ENCODE measurements at regions not wholly inside any gene's neighbourhood (a gene's known extent, or its start where the extent isn't known, plus 50 kb on each side); places are given as distances from the start of the nearest gene placed in this dataset.

GRCh38 chr4:96525898-96526297 is 686.0 kb downstream of the PDHA2 start:
- TF ChIP-seq CTCF (IDR thresholded peaks at IDR 0.05): no peak
- TF ChIP-seq POLR2A (IDR thresholded peaks at IDR 0.05): no peak
- TF ChIP-seq POLR2AphosphoS5 (IDR thresholded peaks at IDR 0.05): no peak
- TF ChIP-seq EP300 (IDR thresholded peaks at IDR 0.05): no peak

Measured in suprapubic skin (tissue), 4 donors.